GM12874 (cell line): ENCODE measurements at regions not wholly inside any gene's neighbourhood (a gene's known extent, or its start where the extent isn't known, plus 50 kb on each side); places are given as distances from the start of the nearest gene placed in this dataset.

Source experiments
- CTCF ChIP-seq: IDR thresholded peaks from 2 replicates; pipeline ENCODE4 v1.5.1; 2011; ENCODE audit warnings: low read depth, mild to moderate bottlenecking, control low read depth, low read length, moderate library complexity; ENCODE audit not compliant: insufficient read depth

DNA sequence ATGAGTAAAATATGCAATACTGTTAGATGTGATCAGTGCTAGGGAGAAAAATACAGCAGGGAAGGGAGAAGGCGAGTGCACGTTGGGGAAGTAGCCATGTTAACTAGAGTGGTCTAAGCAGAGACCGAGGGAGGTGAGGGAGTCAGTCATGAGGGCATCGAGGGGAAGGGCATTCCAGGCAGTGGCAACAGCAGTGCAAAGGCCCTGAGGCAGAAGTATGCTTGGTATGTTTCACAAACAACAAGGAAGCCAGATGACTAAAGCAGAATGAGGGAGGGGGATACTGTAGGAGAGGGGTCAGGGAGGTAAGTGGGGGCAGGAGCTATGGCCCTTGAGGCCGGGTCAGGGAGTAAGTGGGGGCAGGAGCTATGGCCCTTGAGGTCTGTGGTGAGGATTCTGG lies 123.3 kb upstream of the BOD1 start:
- TF ChIP-seq CTCF, result no peak

GRCh38 chr5:173740400-173740799 lies 124.0 kb upstream of the BOD1 start:
- no peak for TF ChIP-seq CTCF

DNA sequence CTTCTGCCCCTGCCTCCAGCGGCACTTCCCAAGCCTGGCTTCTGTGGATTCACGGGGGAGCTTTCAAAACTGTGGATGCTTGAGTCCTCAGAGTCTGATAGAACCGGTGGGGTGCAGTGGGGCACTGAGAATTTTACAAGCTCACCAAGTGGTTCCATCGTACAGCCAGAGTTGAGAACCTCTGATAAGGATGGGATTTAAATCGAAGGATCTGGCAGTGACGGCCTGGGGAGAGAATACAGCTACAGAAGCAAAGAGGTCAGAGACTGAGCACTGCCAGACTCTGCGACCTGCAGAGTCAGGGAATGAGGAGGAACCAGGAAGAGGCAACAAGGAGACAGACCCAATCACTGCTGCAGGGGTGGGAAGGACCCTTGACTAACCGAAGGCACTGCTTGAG lies 124.6 kb upstream of the BOD1 start:
- no peak for TF ChIP-seq CTCF

DNA sequence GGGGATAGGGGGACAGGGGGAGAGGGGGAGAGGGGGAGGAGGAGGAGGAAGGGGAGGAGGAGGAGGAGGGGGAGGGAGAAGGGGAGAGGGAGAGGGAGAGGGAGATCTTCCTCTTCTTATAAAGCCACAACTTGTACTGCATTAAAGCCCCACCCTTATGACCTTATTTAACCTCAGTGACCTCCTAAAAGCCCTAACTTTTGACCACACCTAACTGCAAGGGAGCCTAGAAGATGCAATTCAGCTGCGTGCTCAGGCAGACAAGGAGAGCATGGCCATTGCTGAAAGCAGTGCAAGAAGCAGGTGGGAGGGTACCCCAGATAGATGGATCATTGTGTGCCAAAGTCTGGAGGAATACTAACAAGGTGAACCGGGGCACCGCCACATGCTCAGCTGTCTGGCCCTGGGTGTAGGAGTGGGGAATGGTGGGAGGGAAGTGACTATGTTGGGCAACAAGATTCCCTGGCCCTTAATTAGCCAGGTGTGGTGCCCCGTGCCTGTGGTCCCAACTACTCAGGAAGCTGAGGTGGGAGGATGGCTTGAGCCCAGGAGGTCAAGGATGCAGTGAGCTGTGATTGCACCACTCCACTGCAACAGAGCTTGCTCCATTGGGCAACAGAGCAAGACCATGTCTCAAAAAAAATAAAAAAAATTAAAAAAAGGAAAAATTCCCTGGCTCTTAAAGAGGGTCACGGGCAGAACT lies 125.4 kb upstream of the BOD1 start:
- no peak for TF ChIP-seq CTCF

DNA sequence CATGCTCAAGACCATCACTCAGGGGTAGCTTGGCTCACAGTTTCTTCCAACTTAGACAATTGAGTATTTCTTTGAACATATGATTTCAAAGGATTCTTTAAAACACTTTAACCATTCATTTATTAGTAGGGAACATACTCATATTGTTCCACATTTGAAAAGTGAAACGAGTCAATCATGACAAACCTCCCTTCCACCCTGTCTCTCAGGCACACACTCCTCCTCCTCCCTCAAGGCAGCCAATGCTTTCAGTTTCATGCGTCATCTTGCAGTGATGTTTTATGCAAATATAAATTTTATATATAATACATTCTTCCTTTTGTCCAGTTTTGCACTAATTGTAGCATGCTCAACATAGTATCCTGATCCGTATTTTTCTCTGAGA lies 126.0 kb upstream of the BOD1 start:
- no peak for TF ChIP-seq CTCF

- TF ChIP-seq CTCF, result no peak
Measured at GRCh38 chr5:173743641-173744343, 127.3 kb upstream of the BOD1 start.

- TF ChIP-seq CTCF, result no peak
Measured at GRCh38 chr5:173744551-173744950, 128.1 kb upstream of the BOD1 start.
